Midbrain (tissue), 1 donor: ENCODE measurements at regions not wholly inside any gene's neighbourhood (a gene's known extent, or its start where the extent isn't known, plus 50 kb on each side); places are given as distances from the start of the nearest gene placed in this dataset.

Experiments
- DNase-seq: peaks from one replicate; lab custom pipeline; 2025; lab: John Stamatoyannopoulos, UW

DNA sequence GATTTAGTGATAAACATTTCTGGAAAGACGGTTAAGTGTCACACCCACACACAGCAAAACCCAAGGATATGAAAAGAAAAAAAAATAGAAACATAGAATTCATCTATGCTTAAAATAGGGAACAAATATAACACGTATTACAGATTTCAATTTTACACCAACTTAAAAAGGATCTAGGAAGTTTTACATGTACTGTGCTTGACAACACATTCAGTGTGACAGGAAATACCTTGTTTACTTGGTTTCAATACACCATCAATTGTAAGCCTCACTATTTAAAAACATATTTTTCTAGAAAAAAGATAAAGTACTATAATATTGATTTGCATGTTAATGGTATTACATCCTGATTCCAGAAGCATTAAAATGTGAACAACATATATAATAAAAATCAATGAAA is 77.0 kb upstream of the SPRY1 start:
- DNase-seq, result no peak

- DNase-seq, result no peak
These were observed 72.6 kb upstream of the SPRY1 start for GRCh38 chr4:123323998-123324397.

- no peak for DNase-seq
These were observed 71.3 kb upstream of the SPRY1 start for GRCh38 chr4:123325241-123325681.

DNA sequence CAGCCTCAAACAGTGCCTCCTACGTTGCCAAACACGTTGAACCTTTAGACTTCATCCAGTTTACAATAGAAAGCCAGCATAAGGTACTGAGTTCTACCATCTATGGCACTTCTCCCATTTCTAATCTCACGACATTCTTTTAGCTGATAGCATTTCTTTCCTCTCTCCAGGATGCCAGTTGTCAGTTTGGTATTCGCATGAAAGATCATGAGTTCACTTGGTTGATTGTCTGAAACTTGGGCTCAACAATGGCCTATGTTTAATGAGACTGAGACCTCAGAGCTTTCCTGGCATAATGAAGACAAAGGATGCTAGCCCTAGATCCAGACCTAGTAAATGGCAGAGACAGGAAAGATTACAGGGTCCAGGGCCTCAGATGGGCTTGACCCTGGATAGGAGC is 69.2 kb upstream of the SPRY1 start:
- no peak for DNase-seq

GRCh38 chr4:123327846-123328429 is 68.7 kb upstream of the SPRY1 start:
- no peak for DNase-seq

- DNase-seq, result no peak
These were observed 57.9 kb upstream of the SPRY1 start for GRCh38 chr4:123338715-123339114.

GRCh38 chr4:123339507-123340380 is 56.9 kb upstream of the SPRY1 start:
- DNase-seq, result no peak

DNA sequence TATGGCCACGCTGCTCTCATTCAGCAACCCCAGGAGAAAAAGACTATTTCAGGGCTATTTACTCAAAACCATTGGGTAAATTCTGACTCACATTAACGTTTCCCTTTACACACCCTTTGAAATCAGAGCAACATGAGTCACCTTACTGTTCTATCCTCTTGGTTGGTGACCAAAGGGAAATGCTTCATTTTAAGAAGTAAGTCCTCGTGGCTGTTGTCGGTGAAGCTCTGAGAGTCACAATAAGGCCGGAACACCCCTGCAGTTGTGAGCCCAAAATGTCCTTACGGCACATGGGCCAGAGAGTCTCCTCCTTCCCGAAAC is 56.3 kb upstream of the SPRY1 start:
- DNase-seq, result no peak

GRCh38 chr4:123342498-123342897 is 54.1 kb upstream of the SPRY1 start:
- no peak for DNase-seq

- DNase-seq, result no peak
These were observed 53.1 kb upstream of the SPRY1 start for GRCh38 chr4:123343400-123344041.

GRCh38 chr4:123345137-123345934 is 51.3 kb upstream of the SPRY1 start:
- DNase-seq, result no peak

GRCh38 chr4:123345935-123346300 is 50.7 kb upstream of the SPRY1 start:
- no peak for DNase-seq

DNA sequence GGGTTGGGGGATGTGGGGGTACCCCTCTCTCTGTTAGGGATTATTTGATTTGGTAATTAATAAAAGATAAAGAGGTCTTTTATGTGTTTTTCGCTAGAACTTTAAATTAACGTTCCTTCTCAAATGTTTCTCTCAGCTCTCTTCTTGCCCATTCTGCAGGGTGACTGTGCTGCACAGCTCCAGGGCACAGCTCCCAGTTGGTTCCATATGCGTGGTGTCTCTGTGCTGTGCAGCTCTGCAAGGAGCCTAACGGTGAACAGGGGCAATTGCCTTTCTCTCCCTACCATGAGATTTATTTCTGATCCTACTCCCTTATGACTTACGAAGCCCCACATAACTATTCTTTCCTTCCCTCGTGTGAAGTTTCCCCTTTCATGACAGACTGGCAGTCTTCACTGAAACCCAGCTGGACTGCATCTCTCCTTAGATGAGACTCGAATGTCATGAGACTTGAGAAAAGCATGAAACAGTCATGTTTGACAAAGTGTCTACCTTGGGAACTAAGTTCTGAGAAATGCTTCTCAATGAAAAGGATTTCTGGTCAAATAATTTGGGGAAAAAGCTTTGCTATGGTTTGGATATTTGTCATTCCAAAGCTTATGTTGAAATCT is 50.2 kb upstream of the SPRY1 start:
- no peak for DNase-seq
